Activated T-helper 1 cell treated with anti-CD3 and anti-CD28 coated beads, Interleukin-12 subunit alpha, Interleukin-12 subunit beta, Interleukin-2, Interleukin-4 antibody, amounts not matched to agents 30 ng/mL and 10 ng/mL and 1 ng/mL, durations not matched to agents 14 hours and 24 hours and 36 hours (primary cell): ENCODE measurements at regions not wholly inside any gene's neighbourhood (a gene's known extent, or its start where the extent isn't known, plus 50 kb on each side); places are given as distances from the start of the nearest gene placed in this dataset.
A peak's percentile ranks its signal among the peaks of the same experiment; 100 is the strongest.
"Not testable (repeated sequence)": the region's sequence is repeated elsewhere in the genome, so short reads cannot be mapped to it uniquely, and the experiment has no call there.

ENCODE experiments used
- DNase-seq: peaks from one replicate; pipeline ENCODE4 v3.0.0; 2021; ENCODE audit warnings: low spot score
- H3K27ac Mint-ChIP-seq: one replicate; pipeline ENCODE4 v1.8.0; 2021; ENCODE audit warnings: mild to moderate bottlenecking, mixed read lengths
- H3K27me3 Mint-ChIP-seq: one replicate; pipeline ENCODE4 v1.8.0; 2022; ENCODE audit warnings: mild to moderate bottlenecking, moderate library complexity, mixed read lengths; ENCODE audit not compliant: insufficient read depth
- H3K36me3 Mint-ChIP-seq: one replicate; pipeline ENCODE4 v1.8.0; 2021; ENCODE audit warnings: low read depth, mixed read lengths
- H3K4me1 Mint-ChIP-seq: one replicate; pipeline ENCODE4 v1.8.0; 2021; ENCODE audit warnings: low read depth, mixed read lengths
- H3K4me3 Mint-ChIP-seq: one replicate; pipeline ENCODE4 v1.8.0; 2021; ENCODE audit warnings: mild to moderate bottlenecking, moderate library complexity, mixed read lengths
- H3K9me3 Mint-ChIP-seq: one replicate; pipeline ENCODE4 v1.8.0; 2021; ENCODE audit warnings: mixed read lengths
- intact Hi-C: fragments of 100-400 bp; cut with micrococcal nuclease; formaldehyde crosslinking; loops from one replicate; pipeline ENCODE4 v1.15.1; 2024

GRCh38 chr2:131425231-131425941 is 50.5 kb upstream of the TUBA3D start:
- intact Hi-C loops, result loop anchor here (5.0 kb wide), 1 partner anchor 67 kb away; the partner anchor contains the start of gene MZT2A
- H3K36me3 Mint-ChIP-seq, result peaks cover 2% of the 10 kb centered on the region
- H3K4me3 Mint-ChIP-seq, result peak overlapping the region; percentile 52
- H3K27me3 Mint-ChIP-seq, result peaks cover 70% of the 10 kb centered on the region
- DNase-seq, result no peak
- H3K27ac Mint-ChIP-seq, result peak overlapping the region; percentile 28
- peaks cover 5% of the 10 kb centered on the region for H3K4me1 Mint-ChIP-seq
- H3K9me3 Mint-ChIP-seq, result no peaks in the 10 kb centered on the region

- peaks cover 67% of the 10 kb centered on the region for H3K27me3 Mint-ChIP-seq
- not testable (repeated sequence) for H3K36me3 Mint-ChIP-seq, H3K4me1 Mint-ChIP-seq, H3K9me3 Mint-ChIP-seq, H3K27ac Mint-ChIP-seq, DNase-seq
- intact Hi-C loops, result loop anchor here (5.0 kb wide), 1 partner anchor 68 kb away; the partner anchor contains the start of gene MZT2A
- peak overlapping the region; percentile 20 for H3K4me3 Mint-ChIP-seq
Observed at GRCh38 chr2:131424605-131425114, 51.3 kb upstream of the TUBA3D start.

- peaks cover 56% of the 10 kb centered on the region for H3K27me3 Mint-ChIP-seq
- H3K4me1 Mint-ChIP-seq, H3K9me3 Mint-ChIP-seq, H3K36me3 Mint-ChIP-seq, intact Hi-C loops, H3K27ac Mint-ChIP-seq, DNase-seq, H3K4me3 Mint-ChIP-seq: not testable (repeated sequence)
Observed at GRCh38 chr2:131420751-131421150, 55.2 kb upstream of the TUBA3D start.

- DNase-seq, result no peak
- Mint-ChIP-seq H3K27ac (no peak overlapping the region), H3K27me3 (peaks cover 54% of the 10 kb centered on the region), H3K9me3 (no peaks in the 10 kb centered on the region), H3K36me3 (peaks cover 2% of the 10 kb centered on the region), H3K4me1 (no peaks in the 10 kb centered on the region), H3K4me3 (no peak overlapping the region)
- intact Hi-C loops, result no loop called here
Observed at GRCh38 chr2:131419441-131419840, 55.5 kb upstream of the RAB6D start.

GRCh38 chr2:131418625-131419024 is 54.7 kb upstream of the RAB6D start:
- Mint-ChIP-seq H3K4me1 (no peaks in the 10 kb centered on the region), H3K27ac (no peak overlapping the region), H3K27me3 (peaks cover 46% of the 10 kb centered on the region), H3K4me3 (no peak overlapping the region), H3K36me3 (no peaks in the 10 kb centered on the region), H3K9me3 (no peaks in the 10 kb centered on the region)
- DNase-seq, result no peak
- intact Hi-C loops, result no loop called here

GRCh38 chr2:131417886-131418285 is 53.9 kb upstream of the RAB6D start:
- Mint-ChIP-seq H3K27ac (no peak overlapping the region), H3K36me3 (no peaks in the 10 kb centered on the region), H3K27me3 (peaks cover 41% of the 10 kb centered on the region), H3K9me3 (no peaks in the 10 kb centered on the region), H3K4me1 (peaks cover 5% of the 10 kb centered on the region), H3K4me3 (no peak overlapping the region)
- no peak for DNase-seq
- intact Hi-C loops, result no loop called here

GRCh38 chr2:131413785-131414184 is 49.8 kb upstream of the RAB6D start:
- Mint-ChIP-seq H3K4me1 (peaks cover 8% of the 10 kb centered on the region), H3K4me3 (no peak overlapping the region), H3K27ac (no peak overlapping the region), H3K9me3 (no peaks in the 10 kb centered on the region), H3K27me3 (peaks cover 13% of the 10 kb centered on the region), H3K36me3 (no peaks in the 10 kb centered on the region)
- intact Hi-C loops, result loop anchor here (1.0 to 5.0 kb wide), 6 partner anchors 79 to 734 kb away; partner anchors contain the start of genes CCDC74A and MZT2A
- DNase-seq, result no peak
